ENCODE measurements at regions not wholly inside any gene's neighbourhood (a gene's known extent, or its start where the extent isn't known, plus 50 kb on each side); places are given as distances from the start of the nearest gene placed in this dataset.

DNA sequence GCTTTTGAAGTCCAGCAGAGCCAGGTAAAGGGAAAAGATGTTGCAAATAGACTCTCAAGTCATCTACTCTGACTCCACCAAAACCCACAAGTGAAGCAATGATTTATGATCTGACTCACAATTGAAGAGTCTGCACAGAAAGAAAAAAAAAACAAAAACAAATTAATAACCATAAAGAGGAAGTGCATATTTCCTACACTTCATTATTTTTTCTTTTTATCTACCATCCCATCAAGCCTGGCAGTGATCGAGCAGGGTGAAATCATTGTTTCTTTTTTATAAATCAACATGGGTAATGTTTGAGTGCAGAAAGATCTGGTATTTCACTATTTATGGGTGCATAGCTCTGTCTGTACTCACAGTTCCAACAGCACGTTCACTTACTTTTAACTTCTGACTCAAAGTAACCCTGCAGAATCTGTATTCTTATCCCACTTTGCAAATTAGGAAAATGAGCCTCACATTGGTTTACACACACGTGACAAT is 829.0 kb downstream of the TNS3 start:
- TF ChIP-seq, protein P1, sequence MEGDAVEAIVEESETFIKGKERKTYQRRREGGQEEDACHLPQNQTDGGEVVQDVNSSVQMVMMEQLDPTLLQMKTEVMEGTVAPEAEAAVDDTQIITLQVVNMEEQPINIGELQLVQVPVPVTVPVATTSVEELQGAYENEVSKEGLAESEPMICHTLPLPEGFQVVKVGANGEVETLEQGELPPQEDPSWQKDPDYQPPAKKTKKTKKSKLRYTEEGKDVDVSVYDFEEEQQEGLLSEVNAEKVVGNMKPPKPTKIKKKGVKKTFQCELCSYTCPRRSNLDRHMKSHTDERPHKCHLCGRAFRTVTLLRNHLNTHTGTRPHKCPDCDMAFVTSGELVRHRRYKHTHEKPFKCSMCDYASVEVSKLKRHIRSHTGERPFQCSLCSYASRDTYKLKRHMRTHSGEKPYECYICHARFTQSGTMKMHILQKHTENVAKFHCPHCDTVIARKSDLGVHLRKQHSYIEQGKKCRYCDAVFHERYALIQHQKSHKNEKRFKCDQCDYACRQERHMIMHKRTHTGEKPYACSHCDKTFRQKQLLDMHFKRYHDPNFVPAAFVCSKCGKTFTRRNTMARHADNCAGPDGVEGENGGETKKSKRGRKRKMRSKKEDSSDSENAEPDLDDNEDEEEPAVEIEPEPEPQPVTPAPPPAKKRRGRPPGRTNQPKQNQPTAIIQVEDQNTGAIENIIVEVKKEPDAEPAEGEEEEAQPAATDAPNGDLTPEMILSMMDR (conservative IDR thresholded peaks at IDR 0.05; ENCODE audit: low read depth in 2 of 2), result no peak
- no peak for TF ChIP-seq EZH2phosphoT487 (IDR thresholded peaks at IDR 0.05; ENCODE audit: unreplicated experiment)
- no peak for TF ChIP-seq ZNF114 (CRISPR knock-in tag; IDR thresholded peaks at IDR 0.05)
- no peak for TF ChIP-seq STAT1 (IDR thresholded peaks at IDR 0.05; ENCODE audit: unreplicated experiment)
